Lower leg skin (tissue), 3 donors: ENCODE measurements at regions not wholly inside any gene's neighbourhood (a gene's known extent, or its start where the extent isn't known, plus 50 kb on each side); places are given as distances from the start of the nearest gene placed in this dataset.
"Not testable (repeated sequence)": the region's sequence is repeated elsewhere in the genome, so short reads cannot be mapped to it uniquely, and the experiment has no call there.

Experiments used
- POLR2A ChIP-seq, 2 donors: fragments of 450-650 bp; IDR thresholded peaks; one replicate each; pipeline ENCODE4 v1.6.1; 2016 to 2017; ENCODE audit warnings: antibody characterized with exemption in 2 of 2, mild to moderate bottlenecking in 1 of 2, moderate library complexity in 1 of 2
- TF ChIP-seq, protein P1 (sequence below), 3 donors: fragments of 450-650 bp; IDR thresholded peaks; one replicate each; pipeline ENCODE4 v1.5.1; 2016; ENCODE audit warnings: antibody characterized with exemption in 3 of 3, mild to moderate bottlenecking in 3 of 3, moderate library complexity in 2 of 3

DNA sequence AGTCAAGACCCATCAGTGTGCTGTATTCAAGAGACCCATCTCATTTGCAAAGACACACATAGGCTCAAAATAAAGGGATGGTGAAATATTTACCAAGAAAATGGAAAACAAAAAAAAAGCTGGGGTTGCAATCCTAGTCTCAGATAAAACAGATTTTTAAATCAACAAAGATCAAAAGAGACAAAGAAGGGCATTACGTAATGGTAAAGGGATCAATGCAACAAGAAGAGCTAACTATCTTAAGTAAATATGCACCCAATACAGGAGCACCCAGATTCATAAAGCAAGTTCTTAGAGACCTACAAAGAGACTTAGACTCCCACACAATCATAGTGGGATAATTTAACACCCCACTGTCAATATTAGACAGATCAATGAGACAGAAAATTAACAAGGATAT lies 343.5 kb downstream of the IRS1 start:
- TF ChIP-seq, protein P1, sequence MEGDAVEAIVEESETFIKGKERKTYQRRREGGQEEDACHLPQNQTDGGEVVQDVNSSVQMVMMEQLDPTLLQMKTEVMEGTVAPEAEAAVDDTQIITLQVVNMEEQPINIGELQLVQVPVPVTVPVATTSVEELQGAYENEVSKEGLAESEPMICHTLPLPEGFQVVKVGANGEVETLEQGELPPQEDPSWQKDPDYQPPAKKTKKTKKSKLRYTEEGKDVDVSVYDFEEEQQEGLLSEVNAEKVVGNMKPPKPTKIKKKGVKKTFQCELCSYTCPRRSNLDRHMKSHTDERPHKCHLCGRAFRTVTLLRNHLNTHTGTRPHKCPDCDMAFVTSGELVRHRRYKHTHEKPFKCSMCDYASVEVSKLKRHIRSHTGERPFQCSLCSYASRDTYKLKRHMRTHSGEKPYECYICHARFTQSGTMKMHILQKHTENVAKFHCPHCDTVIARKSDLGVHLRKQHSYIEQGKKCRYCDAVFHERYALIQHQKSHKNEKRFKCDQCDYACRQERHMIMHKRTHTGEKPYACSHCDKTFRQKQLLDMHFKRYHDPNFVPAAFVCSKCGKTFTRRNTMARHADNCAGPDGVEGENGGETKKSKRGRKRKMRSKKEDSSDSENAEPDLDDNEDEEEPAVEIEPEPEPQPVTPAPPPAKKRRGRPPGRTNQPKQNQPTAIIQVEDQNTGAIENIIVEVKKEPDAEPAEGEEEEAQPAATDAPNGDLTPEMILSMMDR (IDR thresholded peaks at IDR 0.05): not testable (repeated sequence)
- TF ChIP-seq POLR2A (IDR thresholded peaks at IDR 0.05): not testable (repeated sequence)
